Thoracic aorta (tissue), 2 donors: ENCODE measurements at regions not wholly inside any gene's neighbourhood (a gene's known extent, or its start where the extent isn't known, plus 50 kb on each side); places are given as distances from the start of the nearest gene placed in this dataset.

ENCODE experiments used
- ATAC-seq: fragments of 150-250 bp; one replicate; pipeline ENCODE4 v1.8.0; 2017; ENCODE audit warnings: low read depth; ENCODE audit not compliant: insufficient number of reproducible peaks, low FRiP score
- DNase-seq: peaks from one replicate; pipeline ENCODE4 v3.0.0-alpha.2; 2020; ENCODE audit warnings: low spot score
- H3K27ac ChIP-seq, 2 donors: fragments of 200-600 bp; sonication (generic); 1 replicate in 1 of 2; 2 replicates in 1 of 2; pipeline ENCODE4 v1.5.1; 2016; ENCODE audit warnings: mild to moderate bottlenecking in 2 of 2, moderate library complexity in 2 of 2
- H3K27me3 ChIP-seq: fragments of 200-600 bp; sonication (generic); replicated peaks from 2 replicates; pipeline ENCODE4 v1.6.0; 2016; ENCODE audit warnings: mild to moderate bottlenecking; ENCODE audit not compliant: insufficient read depth
- H3K36me3 ChIP-seq: fragments of 200-600 bp; sonication (generic); one replicate; pipeline ENCODE4 v1.5.1; 2016
- H3K4me1 ChIP-seq, 2 donors: fragments of 200-600 bp; sonication (generic); 1 replicate in 1 of 2; 2 replicates in 1 of 2; pipeline versions ENCODE4 v1.5.1 to v1.6.0; 2016; ENCODE audit warnings: low read depth in 2 of 2, mild to moderate bottlenecking in 1 of 2; ENCODE audit not compliant: control insufficient read depth in 1 of 2
- H3K4me3 ChIP-seq: fragments of 200-600 bp; sonication (generic); 2 replicates; pipeline ENCODE4 v1.5.1; 2016; ENCODE audit warnings: mild to moderate bottlenecking
- H3K9me3 ChIP-seq: fragments of 200-600 bp; sonication (generic); 2 replicates; pipeline ENCODE4 v1.5.1; 2016
- CTCF ChIP-seq: fragments of 200-600 bp; sonication (generic); IDR thresholded peaks from one replicate; pipeline ENCODE4 v1.5.1; 2019; ENCODE audit warnings: antibody characterized with exemption

- no peak for TF ChIP-seq CTCF
- DNase-seq, result no peak
- Histone ChIP-seq H3K9me3 (no peaks in the 10 kb centered on the region), H3K27me3 (no peaks in the 10 kb centered on the region), H3K4me3 (no peak overlapping the region), H3K4me1 (no peaks in the 10 kb centered on the region), H3K36me3 (no peaks in the 10 kb centered on the region), H3K27ac (no peak overlapping the region)
- ATAC-seq, result no peak
Observed at GRCh38 chr18:45456090-45457021, 158.9 kb upstream of the SLC14A2 start.

DNA sequence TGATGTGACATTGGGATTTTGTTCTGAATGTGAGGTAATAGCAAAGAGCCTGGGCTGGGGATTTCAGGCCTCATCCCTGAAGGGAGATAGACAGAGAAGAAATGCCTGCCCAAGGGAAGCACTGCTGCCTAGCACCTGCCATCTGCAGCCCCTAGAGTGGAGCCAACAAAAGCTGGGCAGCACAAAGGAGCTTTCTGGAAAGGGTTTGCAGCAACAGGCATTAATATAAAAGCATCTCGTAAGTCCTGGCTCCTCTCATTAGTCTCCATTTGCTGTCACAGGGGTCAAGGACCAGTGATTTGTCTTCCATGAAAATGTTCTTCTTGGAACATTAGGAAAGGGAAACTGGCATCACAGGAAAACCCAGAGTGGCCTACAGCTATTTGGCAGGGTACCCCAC is 157.2 kb upstream of the SLC14A2 start:
- no peak for TF ChIP-seq CTCF
- Histone ChIP-seq H3K27me3 (no peaks in the 10 kb centered on the region), H3K36me3 (no peaks in the 10 kb centered on the region), H3K4me3 (no peak overlapping the region), H3K27ac (no peak overlapping the region), H3K9me3 (no peaks in the 10 kb centered on the region), H3K4me1 (no peaks in the 10 kb centered on the region)
- DNase-seq (no peak), ATAC-seq (no peak)

DNA sequence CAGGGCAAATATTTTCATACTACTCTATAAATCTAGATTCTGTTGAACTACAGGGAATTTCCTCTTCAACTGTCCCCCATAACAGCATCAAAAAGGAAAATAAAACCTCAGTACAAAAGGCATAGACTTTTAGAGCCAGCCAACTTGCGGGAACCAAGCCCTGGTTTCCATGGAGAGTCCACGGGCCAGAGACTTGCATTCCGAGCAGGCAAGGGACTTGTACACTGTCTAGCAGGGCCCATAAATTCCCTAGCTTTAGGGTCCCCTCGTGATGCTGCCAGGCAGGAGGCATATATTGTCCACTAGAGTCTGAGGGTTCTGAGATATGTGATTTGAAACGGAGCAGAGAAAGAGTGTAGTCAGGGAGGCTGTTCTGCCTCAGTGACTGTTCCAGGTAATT is 153.1 kb upstream of the SLC14A2 start:
- no peaks in the 10 kb centered on the region for H3K27me3 ChIP-seq
- ATAC-seq (no peak), DNase-seq (no peak)
- H3K27ac ChIP-seq, result no peak overlapping the region
- H3K4me1 ChIP-seq, result no peaks in the 10 kb centered on the region
- H3K4me3 ChIP-seq, result no peak overlapping the region
- no peaks in the 10 kb centered on the region for H3K36me3 ChIP-seq
- no peak for TF ChIP-seq CTCF
- no peaks in the 10 kb centered on the region for H3K9me3 ChIP-seq

DNA sequence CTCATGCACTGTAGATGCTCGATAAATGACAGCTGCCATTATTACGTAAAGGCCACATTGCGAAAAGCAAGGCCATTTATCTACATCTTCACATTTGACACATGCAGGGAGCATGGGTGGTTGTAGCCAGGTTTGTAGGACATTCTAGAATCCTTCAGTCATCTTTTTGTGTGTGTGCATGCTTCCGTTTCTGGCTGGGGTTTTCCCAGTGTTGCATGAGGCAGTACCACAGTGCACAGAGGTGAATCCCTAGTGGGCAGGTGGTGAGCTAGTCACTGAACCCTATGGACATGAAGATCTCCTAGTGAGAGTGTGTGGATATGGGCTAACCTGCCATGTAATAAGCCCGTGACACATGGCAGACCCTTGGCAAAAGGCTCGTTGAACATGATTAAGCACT is 151.8 kb upstream of the SLC14A2 start:
- DNase-seq (no peak), ATAC-seq (no peak)
- Histone ChIP-seq H3K4me3 (no peak overlapping the region), H3K27me3 (no peaks in the 10 kb centered on the region), H3K4me1 (no peaks in the 10 kb centered on the region), H3K36me3 (no peaks in the 10 kb centered on the region), H3K27ac (no peak overlapping the region), H3K9me3 (no peaks in the 10 kb centered on the region)
- no peak for TF ChIP-seq CTCF

DNA sequence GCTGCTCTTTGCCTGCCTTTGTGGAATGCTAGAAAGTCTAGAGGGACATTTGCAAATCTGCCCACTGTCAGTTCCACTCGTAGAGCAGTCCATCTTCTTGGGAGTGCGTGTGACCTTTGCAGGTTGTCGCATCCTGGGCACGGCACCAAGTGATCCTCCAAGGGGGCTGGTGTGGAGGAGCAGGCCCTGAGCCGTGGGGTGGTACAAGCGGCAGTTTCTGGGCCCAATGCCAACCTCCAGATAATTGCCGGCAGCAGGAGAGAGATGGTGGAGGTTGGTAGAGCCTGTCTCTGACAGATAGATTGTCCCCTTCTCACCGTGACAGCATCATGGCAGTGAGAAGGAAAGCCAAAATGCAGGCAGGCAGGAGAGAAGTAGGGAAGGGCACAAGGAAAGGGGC is 150.7 kb upstream of the SLC14A2 start:
- no peak for TF ChIP-seq CTCF
- H3K4me1 ChIP-seq, result no peaks in the 10 kb centered on the region
- ATAC-seq (no peak), DNase-seq (no peak)
- H3K4me3 ChIP-seq, result no peak overlapping the region
- H3K36me3 ChIP-seq, result no peaks in the 10 kb centered on the region
- H3K27me3 ChIP-seq, result no peaks in the 10 kb centered on the region
- no peak overlapping the region for H3K27ac ChIP-seq
- no peaks in the 10 kb centered on the region for H3K9me3 ChIP-seq
